SK-MEL-5 (cell line): ENCODE measurements at regions not wholly inside any gene's neighbourhood (a gene's known extent, or its start where the extent isn't known, plus 50 kb on each side); places are given as distances from the start of the nearest gene placed in this dataset.
"Not testable (repeated sequence)": the region's sequence is repeated elsewhere in the genome, so short reads cannot be mapped to it uniquely, and the experiment has no call there.

Experiments
- DNase-seq: peaks from one replicate; pipeline ENCODE4 v3.0.0-alpha.2; 2016; ENCODE audit warnings: low read depth, low spot score
- in situ Hi-C: cut with HindIII; loops from 2 replicates; pipeline ENCODE4 v1.10.0; 2016; ENCODE audit warnings: low sequenced_read_pairs, high pct_unique_total_duplicates, low pct_unique_long_range_greater_than_20kb

DNA sequence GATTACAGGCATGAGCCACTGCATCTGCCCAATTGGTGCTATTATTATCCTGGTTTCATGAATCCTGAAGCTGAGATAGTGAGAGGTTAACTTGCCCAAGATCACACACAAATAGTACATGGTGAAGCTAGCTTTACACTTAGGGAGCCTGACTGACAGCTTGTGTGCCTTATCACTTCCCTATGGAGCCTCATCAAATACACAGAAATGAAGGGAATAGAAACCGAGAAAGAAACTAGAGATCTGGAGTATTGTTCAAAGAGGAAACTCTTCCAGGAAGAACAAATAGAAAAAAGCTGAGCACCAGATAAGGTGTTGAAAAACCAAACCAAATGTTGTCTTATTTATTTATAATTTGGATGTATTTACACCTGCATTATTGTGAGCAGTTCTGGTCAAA, 155.0 kb upstream of the CITED2 start:
- DNase-seq = no peak
- in situ Hi-C loops = no loop called here

GRCh38 chr6:139528471-139528870, 154.0 kb upstream of the CITED2 start:
- DNase-seq = no peak
- in situ Hi-C loops = no loop called here

- in situ Hi-C loops = no loop called here
- peak; percentile 9 for DNase-seq
Observed at GRCh38 chr6:139525415-139525814, 151.0 kb upstream of the CITED2 start.

GRCh38 chr6:139523986-139524385, 149.5 kb upstream of the CITED2 start:
- DNase-seq = no peak
- in situ Hi-C loops = no loop called here

- in situ Hi-C loops = no loop called here
- no peak for DNase-seq
Observed at GRCh38 chr6:139522511-139523220, 148.2 kb upstream of the CITED2 start.

GRCh38 chr6:139521338-139521737, 146.9 kb upstream of the CITED2 start:
- in situ Hi-C loops = no loop called here
- no peak for DNase-seq

DNA sequence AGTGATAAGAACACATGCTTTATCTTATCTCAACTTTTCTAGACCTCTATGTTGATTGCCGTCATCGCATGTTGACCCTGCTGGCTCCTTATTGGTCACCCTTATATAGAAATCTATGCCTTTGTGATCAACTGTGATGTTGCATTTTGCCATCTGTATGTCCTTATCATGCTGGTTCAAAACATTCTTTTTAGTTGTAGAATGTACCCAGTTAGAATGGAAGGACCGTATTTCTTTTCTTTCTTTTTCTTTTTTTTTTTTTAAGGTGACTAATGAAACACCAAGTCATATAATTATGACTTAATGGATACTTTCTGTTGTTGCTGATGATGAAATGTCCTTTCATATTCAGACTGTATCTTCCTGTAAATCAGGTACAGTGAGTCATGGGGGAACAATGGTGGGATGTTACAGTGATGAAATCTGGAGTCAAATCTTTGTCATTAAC, 145.9 kb upstream of the CITED2 start:
- no peak for DNase-seq
- in situ Hi-C loops = no loop called here

GRCh38 chr6:139519571-139520031, 145.2 kb upstream of the CITED2 start:
- in situ Hi-C loops = no loop called here
- DNase-seq = no peak

DNA sequence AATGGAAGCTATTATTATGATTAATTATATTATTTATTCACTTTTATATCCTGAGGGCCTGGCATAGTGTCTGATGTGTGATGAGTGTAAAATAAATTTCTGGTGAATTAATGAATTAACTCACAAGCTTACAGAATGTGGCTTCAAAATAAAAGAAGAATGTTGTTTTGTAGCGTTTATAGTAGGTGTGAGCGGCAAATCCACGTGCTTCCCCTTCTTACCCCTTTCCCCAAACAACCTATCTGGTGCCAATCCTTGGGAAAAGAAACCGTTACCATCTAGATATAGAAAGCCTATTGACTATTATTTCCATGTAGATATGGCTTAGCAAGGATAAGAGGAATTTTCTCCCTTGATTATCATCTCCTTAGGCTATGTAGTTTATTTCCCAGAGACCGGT, 144.6 kb upstream of the CITED2 start:
- no peak for DNase-seq
- in situ Hi-C loops = no loop called here

- no peak for DNase-seq
- in situ Hi-C loops = no loop called here
Observed at GRCh38 chr6:139518556-139519091, 144.2 kb upstream of the CITED2 start.

DNA sequence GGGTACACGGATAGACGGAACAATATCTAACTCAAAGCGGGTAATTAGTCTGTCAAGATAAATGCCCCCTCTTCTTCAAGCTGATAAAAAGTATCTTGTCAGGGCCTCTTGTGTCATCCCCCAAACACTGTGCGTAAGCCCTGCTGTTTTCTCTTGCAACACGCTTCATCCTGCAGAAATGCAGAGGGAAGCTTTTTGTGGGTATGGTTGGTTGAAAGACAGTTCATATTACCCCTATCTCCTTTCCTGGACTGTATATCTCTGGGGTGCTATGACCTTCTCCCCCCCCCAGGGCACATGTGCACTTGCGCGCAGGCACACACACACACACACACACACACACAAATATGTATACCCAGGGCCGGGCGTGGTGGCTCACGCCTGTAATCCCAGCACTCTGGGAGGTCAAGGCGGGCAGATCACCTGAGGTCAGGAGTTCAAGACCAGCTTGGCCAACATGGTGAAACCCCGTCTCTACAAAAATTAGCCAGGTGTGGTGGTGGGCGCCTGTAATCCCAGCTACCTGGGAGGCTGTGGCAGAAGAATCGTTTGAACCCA, 143.6 kb upstream of the CITED2 start:
- DNase-seq, in situ Hi-C loops: not testable (repeated sequence)

DNA sequence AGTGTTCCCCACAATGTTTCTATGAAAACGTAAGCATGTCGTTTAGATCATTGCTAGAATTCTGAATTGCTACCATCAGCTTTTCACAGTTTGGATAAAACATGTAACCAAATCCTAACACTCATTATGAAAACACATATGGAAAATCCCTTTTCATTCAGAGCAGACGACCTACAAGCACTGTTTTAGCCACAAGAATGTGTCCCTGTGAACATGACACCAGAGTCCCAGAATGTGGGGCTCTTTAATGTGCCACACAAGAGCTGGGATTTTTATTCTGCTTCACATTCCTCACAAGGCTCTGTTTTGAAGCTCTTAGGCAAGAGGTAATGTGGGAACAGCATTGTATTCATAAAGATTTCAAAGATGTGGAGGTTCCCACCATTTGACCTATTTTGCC, 141.1 kb upstream of the CITED2 start:
- in situ Hi-C loops = no loop called here
- DNase-seq = peak; percentile 17

DNA sequence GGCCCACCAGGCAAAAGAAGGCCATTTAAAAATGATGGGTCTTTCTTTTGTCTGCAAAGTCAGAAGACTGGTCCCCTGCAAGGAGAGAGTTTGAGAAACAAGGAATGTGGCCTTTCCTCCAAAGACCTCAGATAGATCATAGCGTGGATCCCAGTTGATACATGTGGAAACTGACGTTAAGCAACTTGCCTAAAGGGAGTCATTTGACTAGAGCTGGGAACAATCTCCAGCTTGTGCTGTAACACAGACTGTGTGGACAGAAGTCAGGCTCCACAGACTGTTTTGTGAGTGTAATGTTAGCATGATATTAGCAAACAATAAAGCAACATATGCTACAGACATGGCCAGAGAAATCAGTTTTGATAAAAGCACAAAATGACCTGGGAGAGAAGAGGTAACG, 140.4 kb upstream of the CITED2 start:
- DNase-seq = peak; percentile 89
- in situ Hi-C loops = no loop called here

DNA sequence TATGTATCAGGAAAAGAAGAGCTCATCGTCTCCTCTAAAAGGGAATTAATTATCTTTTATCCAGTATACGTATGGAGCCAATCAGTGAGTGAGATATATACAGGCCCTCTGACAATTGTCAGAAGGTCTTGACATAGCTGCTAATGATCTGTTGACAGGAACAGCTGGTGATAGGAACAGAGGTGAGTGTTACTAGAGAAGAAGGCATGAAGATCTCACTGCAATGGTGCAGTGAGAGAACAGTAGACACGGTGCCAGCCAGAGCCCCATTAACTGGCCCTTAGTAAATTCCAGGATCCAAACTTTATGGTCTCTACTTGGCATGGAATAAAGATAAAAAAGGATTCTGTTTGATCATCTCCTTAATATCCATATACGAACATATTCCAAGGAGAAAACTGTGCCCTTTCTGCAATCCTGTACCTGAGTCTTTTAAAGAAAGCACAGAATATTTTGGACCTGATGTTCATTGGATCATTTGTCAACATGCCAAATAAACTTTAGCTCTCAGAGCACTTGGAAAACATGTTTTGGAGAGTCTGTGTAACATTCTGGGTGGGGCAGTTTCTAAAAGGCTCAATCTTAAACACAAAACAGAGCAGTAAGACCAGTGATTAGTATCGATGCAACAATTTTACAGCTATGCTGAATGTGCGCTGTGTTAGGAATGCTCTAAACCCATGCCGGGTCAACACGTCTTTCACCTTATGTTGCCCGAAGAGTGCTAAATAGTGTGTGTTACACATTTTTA, 135.8 kb upstream of the CITED2 start:
- in situ Hi-C loops = no loop called here

GRCh38 chr6:139509167-139509566, 134.7 kb upstream of the CITED2 start:
- in situ Hi-C loops = no loop called here
- DNase-seq = no peak

More for the DNA sequence above, 135.8 kb upstream of the CITED2 start:
- no peak for DNase-seq

DNA sequence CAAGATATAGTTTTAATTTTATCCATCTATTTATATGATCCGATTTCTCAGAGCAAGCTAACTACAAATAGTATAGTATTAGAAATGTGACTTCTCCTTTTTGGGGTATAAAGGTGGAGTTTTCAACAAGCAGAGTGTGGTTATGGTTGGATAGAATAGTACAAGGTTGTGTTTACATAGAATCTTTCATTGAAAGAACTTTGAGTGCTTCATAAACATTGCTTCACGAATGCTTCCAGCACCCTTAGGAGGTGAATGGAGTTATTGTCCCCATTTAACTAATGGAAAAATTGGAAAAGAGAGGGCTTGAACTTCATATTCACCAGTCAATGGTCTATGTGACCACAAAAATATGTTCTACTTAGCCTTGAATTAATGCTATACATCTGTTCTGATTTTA, 134.1 kb upstream of the CITED2 start:
- DNase-seq = peak; percentile 40
- in situ Hi-C loops = no loop called here

DNA sequence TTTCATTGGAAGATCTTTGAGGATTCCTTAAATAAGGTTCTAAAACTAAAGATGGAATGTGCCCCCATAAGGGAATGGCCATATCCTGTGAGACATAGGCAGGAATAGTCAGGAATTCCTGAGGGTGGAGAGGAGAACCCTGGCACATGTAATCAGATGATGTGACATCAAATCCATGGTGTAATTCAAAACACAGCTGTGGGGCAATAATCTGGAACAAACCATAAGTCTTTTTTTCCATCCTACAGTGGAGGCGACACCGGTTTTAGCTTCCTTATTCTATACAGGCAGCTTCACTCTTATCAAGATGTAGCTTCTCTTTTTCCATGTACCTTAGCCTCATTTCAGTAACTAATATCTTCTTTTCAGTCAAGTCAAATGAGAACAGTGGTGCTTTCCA, 133.6 kb upstream of the CITED2 start:
- in situ Hi-C loops = no loop called here
- peak; percentile 1 for DNase-seq

GRCh38 chr6:139500977-139501376, 126.5 kb upstream of the CITED2 start:
- in situ Hi-C loops = no loop called here
- no peak for DNase-seq
